WI38 (cell line): ENCODE measurements at regions not wholly inside any gene's neighbourhood (a gene's known extent, or its start where the extent isn't known, plus 50 kb on each side); places are given as distances from the start of the nearest gene placed in this dataset.

Experiments used
- H3K4me3 ChIP-seq: 2 replicates; pipeline ENCODE4 v1.5.1; 2011; ENCODE audit warnings: low read depth, mild to moderate bottlenecking, control low read depth, low read length
- CTCF ChIP-seq: IDR thresholded peaks from 2 replicates; pipeline ENCODE4 v1.5.1; 2012; ENCODE audit warnings: low read depth, mild to moderate bottlenecking, control low read depth, low read length

- TF ChIP-seq CTCF = no peak
- no peak overlapping the region for H3K4me3 ChIP-seq
These were observed 678.0 kb upstream of the RAB6C start for GRCh38 chr2:129301431-129301913.

- TF ChIP-seq CTCF = no peak
- no peak overlapping the region for H3K4me3 ChIP-seq
These were observed 677.4 kb upstream of the RAB6C start for GRCh38 chr2:129302106-129302505.

GRCh38 chr2:129302561-129303183 is 676.8 kb upstream of the RAB6C start:
- TF ChIP-seq CTCF = no peak

GRCh38 chr2:129314120-129314519 is 665.3 kb upstream of the RAB6C start:
- TF ChIP-seq CTCF = no peak

More at GRCh38 chr2:129302561-129303183, 676.8 kb upstream of the RAB6C start:
- no peak overlapping the region for H3K4me3 ChIP-seq

GRCh38 chr2:129318581-129319421 is 660.7 kb upstream of the RAB6C start:
- H3K4me3 ChIP-seq = no peak overlapping the region
- no peak for TF ChIP-seq CTCF

More at GRCh38 chr2:129314120-129314519, 665.3 kb upstream of the RAB6C start:
- no peak overlapping the region for H3K4me3 ChIP-seq

GRCh38 chr2:129319422-129319717 is 660.1 kb upstream of the RAB6C start:
- H3K4me3 ChIP-seq = no peak overlapping the region
- no peak for TF ChIP-seq CTCF

GRCh38 chr2:129320288-129320687 is 659.2 kb upstream of the RAB6C start:
- TF ChIP-seq CTCF = no peak
- no peak overlapping the region for H3K4me3 ChIP-seq
